Esophagus muscularis mucosa (tissue), 4 donors: ENCODE measurements at regions not wholly inside any gene's neighbourhood (a gene's known extent, or its start where the extent isn't known, plus 50 kb on each side); places are given as distances from the start of the nearest gene placed in this dataset.

Source experiments
- DNase-seq: peaks from one replicate; pipeline ENCODE4 v3.0.0-alpha.2; 2017; ENCODE audit errors: extremely low spot score
- H3K27ac ChIP-seq, 4 donors: fragments of 200-600 bp; sonication (generic); replicated peaks in 1 of 4; 1 replicate in 3 of 4; 2 replicates in 1 of 4; pipeline ENCODE4 v1.5.1; 2016 to 2019; ENCODE audit warnings: mild to moderate bottlenecking in 1 of 4
- H3K27me3 ChIP-seq, 4 donors: fragments of 200-600 bp; sonication (generic); one replicate each; pipeline versions ENCODE4 v1.5.1 to v1.6.0; 2016 to 2019
- H3K36me3 ChIP-seq, 4 donors: fragments of 200-600 bp; sonication (generic); one replicate each; pipeline ENCODE4 v1.5.1; 2016 to 2019
- H3K4me1 ChIP-seq, 4 donors: fragments of 200-600 bp; sonication (generic); one replicate each; pipeline ENCODE4 v1.5.1; 2016 to 2019
- H3K4me3 ChIP-seq, 4 donors: fragments of 200-600 bp; sonication (generic); 1 replicate in 2 of 4; 2 replicates in 2 of 4; pipeline ENCODE4 v1.5.1; 2016 to 2019; ENCODE audit warnings: mild to moderate bottlenecking in 4 of 4, moderate library complexity in 1 of 4
- H3K9me3 ChIP-seq, 4 donors: fragments of 200-600 bp; sonication (generic); 1 replicate in 3 of 4; 2 replicates in 1 of 4; pipeline ENCODE4 v1.5.1; 2016 to 2019
- EP300 ChIP-seq: sonication (generic); formaldehyde crosslinking; IDR thresholded peaks from one replicate; pipeline ENCODE4 v1.6.1; 2017; ENCODE audit warnings: antibody characterized with exemption
- POLR2A ChIP-seq: fragments of 450-650 bp; IDR thresholded peaks from one replicate; pipeline ENCODE4 v1.6.1; 2017; ENCODE audit warnings: antibody characterized with exemption, moderate library complexity, mild to moderate bottlenecking, low read depth
- POLR2AphosphoS5 ChIP-seq, 2 donors: sonication (generic); formaldehyde crosslinking; IDR thresholded peaks; one replicate each; pipeline ENCODE4 v1.6.1; 2017; ENCODE audit warnings: antibody characterized with exemption in 2 of 2
- WGBS: methylation state at CpG from one replicate; pipeline ENCODE4 v1.1.5; 2018; 5-methylcytosine and 5-hydroxymethylcytosine counted together
- intact Hi-C: fragments of 100-400 bp; cut with DNase I; formaldehyde crosslinking; loops from one replicate; pipeline ENCODE4 v1.15.1; 2023
- TF ChIP-seq, protein P1 (sequence below), 3 experiments: fragments of 200-600 bp in 2 of 3; fragments of 450-650 bp in 1 of 3; sonication (generic) in 2 of 3; IDR thresholded peaks; one replicate each; pipeline ENCODE4 v1.5.1; 2017 to 2019; ENCODE audit warnings: antibody characterized with exemption in 3 of 3, mild to moderate bottlenecking in 2 of 3, moderate library complexity in 1 of 3

DNA sequence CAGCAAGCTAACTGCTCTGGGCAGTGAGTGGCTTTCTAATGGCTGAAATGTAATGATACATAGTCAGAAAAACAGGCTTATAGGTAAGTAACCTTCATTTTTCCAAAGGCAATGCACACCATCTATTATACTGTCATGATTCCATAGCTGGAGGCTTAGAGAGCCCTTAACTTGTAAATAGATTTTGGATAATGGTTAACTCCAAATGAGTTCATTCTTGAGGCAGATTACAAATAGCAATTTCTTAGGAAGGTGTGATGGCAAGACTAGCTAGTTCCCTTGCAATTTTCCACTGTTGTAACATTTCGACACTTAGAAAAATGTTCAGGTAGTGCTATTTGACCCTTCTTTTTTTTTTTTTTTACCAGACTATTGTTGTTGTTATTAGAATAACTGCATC lies 789.8 kb upstream of the PCDH9 start:
- intact Hi-C loops: no loop called here
- H3K4me1 ChIP-seq: no peaks in the 10 kb centered on the region
- no peak for TF ChIP-seq POLR2AphosphoS5 (IDR thresholded peaks at IDR 0.05)
- no peak for TF ChIP-seq POLR2A
- TF ChIP-seq, protein P1, sequence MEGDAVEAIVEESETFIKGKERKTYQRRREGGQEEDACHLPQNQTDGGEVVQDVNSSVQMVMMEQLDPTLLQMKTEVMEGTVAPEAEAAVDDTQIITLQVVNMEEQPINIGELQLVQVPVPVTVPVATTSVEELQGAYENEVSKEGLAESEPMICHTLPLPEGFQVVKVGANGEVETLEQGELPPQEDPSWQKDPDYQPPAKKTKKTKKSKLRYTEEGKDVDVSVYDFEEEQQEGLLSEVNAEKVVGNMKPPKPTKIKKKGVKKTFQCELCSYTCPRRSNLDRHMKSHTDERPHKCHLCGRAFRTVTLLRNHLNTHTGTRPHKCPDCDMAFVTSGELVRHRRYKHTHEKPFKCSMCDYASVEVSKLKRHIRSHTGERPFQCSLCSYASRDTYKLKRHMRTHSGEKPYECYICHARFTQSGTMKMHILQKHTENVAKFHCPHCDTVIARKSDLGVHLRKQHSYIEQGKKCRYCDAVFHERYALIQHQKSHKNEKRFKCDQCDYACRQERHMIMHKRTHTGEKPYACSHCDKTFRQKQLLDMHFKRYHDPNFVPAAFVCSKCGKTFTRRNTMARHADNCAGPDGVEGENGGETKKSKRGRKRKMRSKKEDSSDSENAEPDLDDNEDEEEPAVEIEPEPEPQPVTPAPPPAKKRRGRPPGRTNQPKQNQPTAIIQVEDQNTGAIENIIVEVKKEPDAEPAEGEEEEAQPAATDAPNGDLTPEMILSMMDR (IDR thresholded peaks at IDR 0.05): no peak
- TF ChIP-seq EP300: no peak
- no peaks in the 10 kb centered on the region for H3K36me3 ChIP-seq
- no peaks in the 10 kb centered on the region for H3K9me3 ChIP-seq
- no peaks in the 10 kb centered on the region for H3K27me3 ChIP-seq
- no peak overlapping the region for H3K27ac ChIP-seq
- no peak overlapping the region for H3K4me3 ChIP-seq
- 96% methylated on average over 1 of the region's 1 CpG for WGBS
- no peak for DNase-seq

DNA sequence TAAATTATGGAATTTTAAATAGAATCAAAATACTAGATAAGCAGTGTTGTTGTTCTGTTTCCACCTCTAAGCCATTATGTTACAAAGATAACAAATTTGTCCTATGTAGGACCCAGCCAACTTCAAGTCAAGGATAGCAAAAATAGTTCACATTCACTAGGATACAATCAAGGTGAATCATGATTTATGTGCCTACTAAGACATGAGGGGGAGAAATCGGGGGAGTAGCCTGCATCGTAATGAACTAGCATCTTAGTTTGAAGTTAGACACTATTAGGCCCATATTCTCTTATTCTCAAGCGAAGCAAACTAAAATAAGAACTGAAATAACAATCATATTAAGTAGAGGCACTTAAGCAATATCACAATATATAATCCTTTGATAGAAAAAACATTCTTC lies 779.4 kb upstream of the PCDH9 start:
- no peak overlapping the region for H3K4me3 ChIP-seq
- H3K27me3 ChIP-seq: no peaks in the 10 kb centered on the region
- no peaks in the 10 kb centered on the region for H3K36me3 ChIP-seq
- no peaks in the 10 kb centered on the region for H3K9me3 ChIP-seq
- intact Hi-C loops: no loop called here
- no peak for DNase-seq
- whole genome bisulfite sequencing: 92% methylated on average over 3 of the region's 3 CpGs
- no peaks in the 10 kb centered on the region for H3K4me1 ChIP-seq
- TF ChIP-seq, protein P1 (IDR thresholded peaks at IDR 0.05): no peak
- TF ChIP-seq POLR2AphosphoS5 (IDR thresholded peaks at IDR 0.05): no peak
- TF ChIP-seq POLR2A: no peak
- TF ChIP-seq EP300: no peak
- H3K27ac ChIP-seq: no peak overlapping the region

DNA sequence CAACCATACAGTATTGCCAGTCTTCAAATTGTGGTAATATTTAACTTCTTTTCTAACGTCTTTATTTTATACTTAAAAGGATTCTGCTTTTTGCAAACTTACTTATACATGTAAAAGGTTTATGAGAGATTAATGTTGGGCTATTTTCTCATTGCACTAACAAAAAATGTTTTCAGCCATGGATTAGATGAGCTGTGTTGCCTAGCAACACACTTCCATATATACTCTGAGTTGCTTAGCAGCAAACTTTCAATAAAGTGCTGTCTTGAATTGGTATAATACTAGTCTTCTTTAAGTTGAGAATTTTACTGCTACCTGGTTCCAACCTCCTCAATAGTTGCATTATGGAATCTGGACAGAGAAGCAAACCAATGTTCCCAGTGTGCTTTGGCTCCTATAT lies 777.4 kb upstream of the PCDH9 start:
- intact Hi-C loops: no loop called here
- Histone ChIP-seq H3K4me3 (no peak overlapping the region), H3K36me3 (no peaks in the 10 kb centered on the region), H3K4me1 (no peaks in the 10 kb centered on the region), H3K27me3 (no peaks in the 10 kb centered on the region), H3K9me3 (no peaks in the 10 kb centered on the region), H3K27ac (no peak overlapping the region)
- no peak for DNase-seq
- WGBS: 57% methylated on average over 1 of the region's 1 CpG
- no peak for TF ChIP-seq POLR2AphosphoS5 (IDR thresholded peaks at IDR 0.05)

DNA sequence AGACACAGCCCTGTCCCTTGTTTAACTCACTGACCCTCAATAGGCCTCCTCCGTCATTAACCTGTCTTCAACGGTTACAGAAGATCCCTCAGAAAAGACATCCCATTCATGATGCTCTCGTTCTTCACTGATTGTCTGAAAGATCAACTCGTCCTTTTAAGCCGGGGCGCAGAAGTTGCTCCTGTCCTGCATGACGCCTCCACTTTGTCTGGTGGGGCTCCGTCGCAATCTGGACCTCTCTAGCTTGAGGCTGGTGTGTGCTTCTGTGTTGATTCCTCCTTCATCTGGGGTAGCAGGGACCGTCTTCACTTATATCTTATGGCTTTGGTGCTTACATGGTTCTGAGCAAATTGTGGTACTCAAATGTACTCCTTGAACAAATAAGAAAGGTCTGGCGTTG lies 766.0 kb upstream of the PCDH9 start:
- H3K4me3 ChIP-seq: no peak overlapping the region
- no peaks in the 10 kb centered on the region for H3K4me1 ChIP-seq
- DNase-seq: no peak
- intact Hi-C loops: no loop called here
- no peak overlapping the region for H3K27ac ChIP-seq
- no peaks in the 10 kb centered on the region for H3K9me3 ChIP-seq
- H3K36me3 ChIP-seq: no peaks in the 10 kb centered on the region
- TF ChIP-seq POLR2A (no peak), EP300 (no peak)
- TF ChIP-seq, protein P1 (IDR thresholded peaks at IDR 0.05): no peak
- WGBS: 90% methylated on average over 11 of the region's 11 CpGs
- no peaks in the 10 kb centered on the region for H3K27me3 ChIP-seq

DNA sequence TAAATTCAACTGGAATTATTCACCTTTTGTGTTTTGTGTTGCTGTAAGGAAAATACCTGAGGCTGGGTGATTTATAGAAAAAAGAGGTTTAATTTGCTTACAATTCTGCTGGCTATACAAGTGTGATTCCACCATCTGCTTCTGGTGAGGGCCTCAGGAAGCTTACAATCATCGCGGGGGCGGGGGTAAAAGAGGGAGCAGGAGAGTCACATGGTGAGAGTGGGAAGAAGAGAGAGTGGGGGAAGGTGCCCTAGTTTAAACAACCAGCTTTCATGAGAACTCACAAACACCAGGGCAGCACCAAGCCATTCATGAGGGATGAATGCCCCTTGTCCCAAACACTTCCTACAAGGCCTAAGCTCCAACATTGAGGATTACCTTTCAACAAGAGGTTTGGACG lies 760.7 kb upstream of the PCDH9 start:
- Histone ChIP-seq H3K4me1 (no peaks in the 10 kb centered on the region), H3K36me3 (no peaks in the 10 kb centered on the region), H3K27ac (no peak overlapping the region), H3K4me3 (no peak overlapping the region), H3K9me3 (no peaks in the 10 kb centered on the region), H3K27me3 (no peaks in the 10 kb centered on the region)
- no peak for DNase-seq
- intact Hi-C loops: no loop called here
- TF ChIP-seq, protein P1 (IDR thresholded peaks at IDR 0.05): no peak
- TF ChIP-seq POLR2AphosphoS5 (IDR thresholded peaks at IDR 0.05) (no peak), EP300 (no peak), POLR2A (no peak)
- 90% methylated on average over 4 of the region's 4 CpGs for WGBS
